ENCODE measurements at regions not wholly inside any gene's neighbourhood (a gene's known extent, or its start where the extent isn't known, plus 50 kb on each side); places are given as distances from the start of the nearest gene placed in this dataset.

- no peak for TF ChIP-seq CTCF (IDR thresholded peaks at IDR 0.05; ENCODE audit: low read depth, low read length)
- no peak overlapping the region for H3K4me3 ChIP-seq (ENCODE audit: low read depth, low read length)
Measured at GRCh38 chr1:105359457-105359856, 1609.8 kb downstream of the AMY1C start.

GRCh38 chr1:105362438-105362837, 1612.7 kb downstream of the AMY1C start:
- no peak for TF ChIP-seq CTCF (IDR thresholded peaks at IDR 0.05; ENCODE audit: low read depth, low read length)
- H3K4me3 ChIP-seq (ENCODE audit: low read depth, low read length), result no peak overlapping the region

- TF ChIP-seq CTCF (IDR thresholded peaks at IDR 0.05; ENCODE audit: low read depth, low read length), result no peak
- no peak overlapping the region for H3K4me3 ChIP-seq (ENCODE audit: low read depth, low read length)
Measured at GRCh38 chr1:105368446-105368845, 1618.7 kb downstream of the AMY1C start.

GRCh38 chr1:105373681-105374080, 1624.0 kb downstream of the AMY1C start:
- no peak overlapping the region for H3K4me3 ChIP-seq (ENCODE audit: low read depth, low read length)
- no peak for TF ChIP-seq CTCF (IDR thresholded peaks at IDR 0.05; ENCODE audit: low read depth, low read length)

- H3K4me3 ChIP-seq (ENCODE audit: low read depth, low read length), result no peak overlapping the region
- TF ChIP-seq CTCF (IDR thresholded peaks at IDR 0.05; ENCODE audit: low read depth, low read length), result no peak
Measured at GRCh38 chr1:105386489-105386888, 1636.8 kb downstream of the AMY1C start.

GRCh38 chr1:105396001-105396400, 1646.3 kb downstream of the AMY1C start:
- no peak overlapping the region for H3K4me3 ChIP-seq (ENCODE audit: low read depth, low read length)
- TF ChIP-seq CTCF (IDR thresholded peaks at IDR 0.05; ENCODE audit: low read depth, low read length), result no peak

- H3K4me3 ChIP-seq (ENCODE audit: low read depth, low read length), result no peak overlapping the region
- TF ChIP-seq CTCF (IDR thresholded peaks at IDR 0.05; ENCODE audit: low read depth, low read length), result no peak
Measured at GRCh38 chr1:105398909-105399308, 1649.2 kb downstream of the AMY1C start.
